SK-MEL-5 (cell line): ENCODE measurements at regions not wholly inside any gene's neighbourhood (a gene's known extent, or its start where the extent isn't known, plus 50 kb on each side); places are given as distances from the start of the nearest gene placed in this dataset.
"Not testable (repeated sequence)": the region's sequence is repeated elsewhere in the genome, so short reads cannot be mapped to it uniquely, and the experiment has no call there.

Experiments
- DNase-seq: peaks from one replicate; pipeline ENCODE4 v3.0.0-alpha.2; 2016; ENCODE audit warnings: low read depth, low spot score
- in situ Hi-C: cut with HindIII; loops from 2 replicates; pipeline ENCODE4 v1.10.0; 2016; ENCODE audit warnings: low sequenced_read_pairs, high pct_unique_total_duplicates, low pct_unique_long_range_greater_than_20kb

GRCh38 chr18:29723486-29723885 is 1319.1 kb downstream of the DSC3 start:
- in situ Hi-C loops, DNase-seq: not testable (repeated sequence)

GRCh38 chr18:29715960-29716359 is 1326.6 kb downstream of the DSC3 start:
- DNase-seq, in situ Hi-C loops: not testable (repeated sequence)

- in situ Hi-C loops = no loop called here
Observed at GRCh38 chr18:29712785-29713184, 1329.8 kb downstream of the DSC3 start.

GRCh38 chr18:29711932-29712331 is 1330.6 kb downstream of the DSC3 start:
- DNase-seq = no peak
- in situ Hi-C loops = no loop called here

More at GRCh38 chr18:29712785-29713184, 1329.8 kb downstream of the DSC3 start:
- DNase-seq = no peak

- in situ Hi-C loops = no loop called here
- no peak for DNase-seq
Observed at GRCh38 chr18:29693334-29693733, 1349.2 kb downstream of the DSC3 start.

- DNase-seq = no peak
- in situ Hi-C loops = no loop called here
Observed at GRCh38 chr18:29681578-29681977, 1361.0 kb downstream of the DSC3 start.

- in situ Hi-C loops = no loop called here
- no peak for DNase-seq
Observed at GRCh38 chr18:29664278-29665036, 1378.1 kb downstream of the DSC3 start.

- DNase-seq = no peak
- in situ Hi-C loops = no loop called here
Observed at GRCh38 chr18:29661924-29662323, 1380.6 kb downstream of the DSC3 start.

- no peak for DNase-seq
- in situ Hi-C loops = no loop called here
Observed at GRCh38 chr18:29660777-29661176, 1381.8 kb downstream of the DSC3 start.

- DNase-seq = no peak
- in situ Hi-C loops = no loop called here
Observed at GRCh38 chr18:29653671-29654215, 1388.8 kb downstream of the DSC3 start.

GRCh38 chr18:29652797-29653196 is 1389.7 kb downstream of the DSC3 start:
- in situ Hi-C loops = no loop called here
- no peak for DNase-seq

- DNase-seq = no peak
- in situ Hi-C loops = no loop called here
Observed at GRCh38 chr18:29651122-29651680, 1391.3 kb downstream of the DSC3 start.

- DNase-seq = no peak
- in situ Hi-C loops = no loop called here
Observed at GRCh38 chr18:29648891-29649290, 1393.7 kb downstream of the DSC3 start.

- no peak for DNase-seq
- in situ Hi-C loops = no loop called here
Observed at GRCh38 chr18:29647700-29648099, 1394.8 kb downstream of the DSC3 start.

- DNase-seq = no peak
- in situ Hi-C loops = no loop called here
Observed at GRCh38 chr18:29644276-29644675, 1398.3 kb downstream of the DSC3 start.

- in situ Hi-C loops = no loop called here
- peak; percentile 6 for DNase-seq
Observed at GRCh38 chr18:29629493-29630036, 1413.0 kb downstream of the DSC3 start.

GRCh38 chr18:29626094-29626493 is 1416.4 kb downstream of the DSC3 start:
- in situ Hi-C loops = no loop called here

GRCh38 chr18:29616867-29617266 is 1425.7 kb downstream of the DSC3 start:
- in situ Hi-C loops = no loop called here
- DNase-seq = no peak

More at GRCh38 chr18:29626094-29626493, 1416.4 kb downstream of the DSC3 start:
- no peak for DNase-seq

- in situ Hi-C loops = no loop called here
Observed at GRCh38 chr18:29608982-29609381, 1432.1 kb upstream of the CDH2 start.

More at GRCh38 chr18:29608982-29609381, 1432.1 kb upstream of the CDH2 start:
- no peak for DNase-seq
